Kidney (tissue), 13 donors: ENCODE measurements at regions not wholly inside any gene's neighbourhood (a gene's known extent, or its start where the extent isn't known, plus 50 kb on each side); places are given as distances from the start of the nearest gene placed in this dataset.

Experiments used
- DNase-seq, 5 donors: peaks; one replicate each; pipeline ENCODE4 v3.0.0-alpha.2; 2013 to 2020
- FAIRE-seq: peaks from 2 replicates; lab custom pipeline; 2012; peaks lifted over from hg19 to GRCh38; lab: Jason Lieb, UNC
- H3K27ac ChIP-seq, 2 donors: one replicate each; pipeline ENCODE4 v1.7.0; 2013; ENCODE audit warnings: low read depth in 2 of 2, low read length in 2 of 2, inconsistent platforms in 1 of 2
- H3K27me3 ChIP-seq: one replicate; pipeline ENCODE4 v1.7.1; 2013; ENCODE audit warnings: low read length, inconsistent platforms; ENCODE audit not compliant: control insufficient read depth, insufficient read depth
- H3K36me3 ChIP-seq, 3 donors: one replicate each; pipeline versions ENCODE4 v1.7.0 to v1.7.1; 2013; ENCODE audit warnings: low read length in 3 of 3, control low read depth in 1 of 3, inconsistent platforms in 1 of 3; ENCODE audit not compliant: insufficient read depth in 3 of 3, control insufficient read depth in 2 of 3
- H3K4me1 ChIP-seq, 3 donors: one replicate each; pipeline versions ENCODE4 v1.7.0 to v1.7.1; 2013; ENCODE audit warnings: low read length in 3 of 3, inconsistent platforms in 1 of 3, low read depth in 1 of 3; ENCODE audit not compliant: control insufficient read depth in 2 of 3, insufficient read depth in 2 of 3
- H3K4me3 ChIP-seq, 3 donors: one replicate each; pipeline versions ENCODE4 v1.7.0 to v1.8.1; 2013; ENCODE audit warnings: low read length in 3 of 3, control low read depth in 1 of 3, inconsistent platforms in 1 of 3
- H3K9ac ChIP-seq, 3 donors: one replicate each; pipeline versions ENCODE4 v1.7.0 to v1.7.1; 2013; ENCODE audit warnings: low read length in 3 of 3, control low read depth in 1 of 3, inconsistent platforms in 1 of 3
- H3K9me3 ChIP-seq, 3 donors: one replicate each; pipeline versions ENCODE4 v1.7.0 to v1.7.1; 2013; ENCODE audit warnings: low read length in 3 of 3, control low read depth in 1 of 3, inconsistent platforms in 1 of 3; ENCODE audit not compliant: control insufficient read depth in 2 of 3, insufficient read depth in 1 of 3
- CTCF ChIP-seq: IDR thresholded peaks from 3 replicates; pipeline ENCODE4 v1.5.1; 2012; ENCODE audit warnings: mild to moderate bottlenecking, moderate library complexity, borderline replicate concordance; ENCODE audit not compliant: insufficient read depth; ENCODE audit errors: extremely low read depth
- intact Hi-C: fragments of 100-400 bp; cut with DNase I; formaldehyde crosslinking; loops from one replicate; pipeline ENCODE4 v1.11.1; 2022
- donor health status: control.
- donor health status: control.
- donor health status: control.
- donor health status: control.
- donor health status: control.
- donor health status: DM: yes; HTN: yes; CAD: no.
- donor health status: Normal renal cell carcinoma (clear cell type).

- FAIRE-seq (no peak), DNase-seq (no peak)
- intact Hi-C loops = no loop called here
- no peaks in the 10 kb centered on the region for H3K4me1 ChIP-seq
- H3K27me3 ChIP-seq = no peaks in the 10 kb centered on the region
- TF ChIP-seq CTCF = no peak
- H3K36me3 ChIP-seq = no peaks in the 10 kb centered on the region
- no peak overlapping the region for H3K27ac ChIP-seq
- H3K4me3 ChIP-seq = no peak overlapping the region
- no peaks in the 10 kb centered on the region for H3K9me3 ChIP-seq
- H3K9ac ChIP-seq = no peak overlapping the region
These were observed 76.2 kb upstream of the ADPGK start for GRCh38 chr15:72859757-72860145.

- Histone ChIP-seq H3K9me3 (no peaks in the 10 kb centered on the region), H3K4me1 (no peaks in the 10 kb centered on the region), H3K27ac (no peak overlapping the region), H3K4me3 (no peak overlapping the region), H3K27me3 (no peaks in the 10 kb centered on the region), H3K9ac (no peak overlapping the region), H3K36me3 (no peaks in the 10 kb centered on the region)
- intact Hi-C loops = no loop called here
- FAIRE-seq (no peak), DNase-seq (no peak)
- no peak for TF ChIP-seq CTCF
These were observed 75.6 kb upstream of the ADPGK start for GRCh38 chr15:72859017-72859756.

DNA sequence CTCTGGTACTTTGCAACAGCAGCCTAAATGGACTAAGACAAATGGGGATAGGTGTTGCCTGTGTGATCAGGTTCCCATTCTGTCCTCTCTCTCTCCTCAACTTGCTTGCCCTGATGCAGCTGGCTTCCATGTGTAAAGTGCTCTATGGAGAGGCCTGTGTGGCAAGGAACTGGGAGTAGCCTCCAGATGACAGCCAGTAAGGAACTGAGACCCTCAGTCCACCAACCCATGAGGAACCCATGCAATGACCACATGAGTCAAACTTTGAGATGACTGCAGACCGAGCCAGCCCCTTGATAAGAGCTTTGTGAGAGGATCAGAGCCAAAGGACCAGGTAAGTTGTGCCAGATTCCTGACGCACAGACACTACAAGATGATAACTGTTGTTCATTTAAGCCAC lies 74.6 kb upstream of the ADPGK start:
- no peak for TF ChIP-seq CTCF
- intact Hi-C loops = no loop called here
- no peak for FAIRE-seq

More for the DNA sequence above, 74.6 kb upstream of the ADPGK start:
- no peak overlapping the region for H3K9ac ChIP-seq
- H3K36me3 ChIP-seq = no peaks in the 10 kb centered on the region
- no peak overlapping the region for H3K27ac ChIP-seq
- no peaks in the 10 kb centered on the region for H3K27me3 ChIP-seq
- no peak for DNase-seq
- no peak overlapping the region for H3K4me3 ChIP-seq
- no peaks in the 10 kb centered on the region for H3K9me3 ChIP-seq
- H3K4me1 ChIP-seq = no peaks in the 10 kb centered on the region
